ENCODE measurements at regions not wholly inside any gene's neighbourhood (a gene's known extent, or its start where the extent isn't known, plus 50 kb on each side); places are given as distances from the start of the nearest gene placed in this dataset.

GRCh38 chr21:41640748-41641509 is 125.9 kb downstream of the RIPK4 start:
- TF ChIP-seq POLR2A (IDR thresholded peaks at IDR 0.05) (no peak), CTCF (IDR thresholded peaks at IDR 0.05) (no peak)

Measured in uterus (tissue), 2 donors.